ENCODE measurements at regions not wholly inside any gene's neighbourhood (a gene's known extent, or its start where the extent isn't known, plus 50 kb on each side); places are given as distances from the start of the nearest gene placed in this dataset.

- no peak for TF ChIP-seq CTCF (conservative IDR thresholded peaks at IDR 0.05; ENCODE audit: control insufficient read depth, insufficient read depth, low read depth, low read length)
- no peak for DNase-seq (ENCODE audit: low read depth)
- no peak overlapping the region for H3K4me3 ChIP-seq (ENCODE audit: control insufficient read depth, low read depth, low read length)
Measured at GRCh38 chr2:180159921-180160320, 152.8 kb upstream of the CWC22 start.

- TF ChIP-seq CTCF (conservative IDR thresholded peaks at IDR 0.05; ENCODE audit: control insufficient read depth, insufficient read depth, low read depth, low read length): no peak
- H3K4me3 ChIP-seq (ENCODE audit: control insufficient read depth, low read depth, low read length): no peak overlapping the region
- no peak for DNase-seq (ENCODE audit: low read depth)
Measured at GRCh38 chr2:180158961-180159360, 151.9 kb upstream of the CWC22 start.

GRCh38 chr2:180156651-180157050 is 149.6 kb upstream of the CWC22 start:
- no peak overlapping the region for H3K4me3 ChIP-seq (ENCODE audit: control insufficient read depth, low read depth, low read length)

GRCh38 chr2:180150606-180151005 is 143.5 kb upstream of the CWC22 start:
- no peak for DNase-seq (ENCODE audit: low read depth)
- no peak for TF ChIP-seq CTCF (conservative IDR thresholded peaks at IDR 0.05; ENCODE audit: control insufficient read depth, insufficient read depth, low read depth, low read length)
- H3K4me3 ChIP-seq (ENCODE audit: control insufficient read depth, low read depth, low read length): no peak overlapping the region

More at GRCh38 chr2:180156651-180157050, 149.6 kb upstream of the CWC22 start:
- TF ChIP-seq CTCF (conservative IDR thresholded peaks at IDR 0.05; ENCODE audit: control insufficient read depth, insufficient read depth, low read depth, low read length): no peak
- DNase-seq (ENCODE audit: low read depth): no peak

GRCh38 chr2:180146541-180146940 is 139.4 kb upstream of the CWC22 start:
- no peak for TF ChIP-seq CTCF (conservative IDR thresholded peaks at IDR 0.05; ENCODE audit: control insufficient read depth, insufficient read depth, low read depth, low read length)
- DNase-seq (ENCODE audit: low read depth): no peak
- no peak overlapping the region for H3K4me3 ChIP-seq (ENCODE audit: control insufficient read depth, low read depth, low read length)

- H3K4me3 ChIP-seq (ENCODE audit: control insufficient read depth, low read depth, low read length): no peak overlapping the region
- TF ChIP-seq CTCF (conservative IDR thresholded peaks at IDR 0.05; ENCODE audit: control insufficient read depth, insufficient read depth, low read depth, low read length): no peak
- DNase-seq (ENCODE audit: low read depth): no peak
Measured at GRCh38 chr2:180146114-180146513, 139.0 kb upstream of the CWC22 start.

GRCh38 chr2:180145163-180145562 is 138.1 kb upstream of the CWC22 start:
- TF ChIP-seq CTCF (conservative IDR thresholded peaks at IDR 0.05; ENCODE audit: control insufficient read depth, insufficient read depth, low read depth, low read length): no peak
- H3K4me3 ChIP-seq (ENCODE audit: control insufficient read depth, low read depth, low read length): no peak overlapping the region
- DNase-seq (ENCODE audit: low read depth): no peak
